GM19372 (cell line): ENCODE measurements at regions not wholly inside any gene's neighbourhood (a gene's known extent, or its start where the extent isn't known, plus 50 kb on each side); places are given as distances from the start of the nearest gene placed in this dataset.
"Not testable (repeated sequence)": the region's sequence is repeated elsewhere in the genome, so short reads cannot be mapped to it uniquely, and the experiment has no call there.

Experiments used
- ATAC-seq: cut with Tn5 transposase; IDR thresholded peaks from one replicate; pipeline ENCODE4 v1.9.1; 2021; ENCODE audit warnings: mild to moderate bottlenecking, low read depth, moderate library complexity; ENCODE audit not compliant: unreplicated experiment

DNA sequence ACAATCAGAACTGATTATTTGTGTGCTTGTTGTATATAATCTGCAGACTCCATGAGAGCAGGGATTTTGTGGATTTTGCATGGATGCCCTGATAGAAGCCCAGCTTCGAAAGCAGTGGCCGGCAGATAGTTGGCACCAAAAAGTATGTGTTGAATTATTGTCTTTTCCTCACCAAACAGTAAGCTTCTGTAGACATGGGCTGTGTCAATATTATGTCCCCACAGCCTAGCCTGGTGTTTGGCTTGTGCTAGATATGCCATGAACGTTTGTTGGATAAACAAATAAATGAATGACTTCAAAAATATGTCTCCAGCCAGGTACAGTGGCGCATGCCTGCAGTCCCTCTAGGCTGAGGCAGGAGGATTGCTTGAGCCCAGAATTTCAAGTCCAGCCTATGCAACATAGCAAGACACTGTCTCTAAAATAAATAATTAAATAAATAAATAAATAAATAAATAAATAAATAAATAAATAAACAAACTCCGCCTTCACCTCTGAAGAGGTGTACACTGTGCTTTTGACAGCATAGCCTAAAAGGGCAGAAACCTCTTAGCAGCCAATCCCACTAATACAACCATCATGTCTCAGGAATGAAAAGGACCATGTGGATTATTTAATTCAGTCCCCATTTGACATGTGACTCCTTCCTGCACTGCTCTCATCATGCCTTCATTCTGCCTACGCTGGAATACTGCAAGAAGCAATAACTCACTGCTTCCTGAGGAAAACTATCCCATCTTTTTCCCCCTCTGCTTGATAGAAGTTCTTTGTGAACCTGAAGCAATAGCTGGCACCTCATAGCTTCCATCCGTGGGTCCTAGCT is 335.2 kb downstream of the FBXW7 start:
- ATAC-seq: no peak

DNA sequence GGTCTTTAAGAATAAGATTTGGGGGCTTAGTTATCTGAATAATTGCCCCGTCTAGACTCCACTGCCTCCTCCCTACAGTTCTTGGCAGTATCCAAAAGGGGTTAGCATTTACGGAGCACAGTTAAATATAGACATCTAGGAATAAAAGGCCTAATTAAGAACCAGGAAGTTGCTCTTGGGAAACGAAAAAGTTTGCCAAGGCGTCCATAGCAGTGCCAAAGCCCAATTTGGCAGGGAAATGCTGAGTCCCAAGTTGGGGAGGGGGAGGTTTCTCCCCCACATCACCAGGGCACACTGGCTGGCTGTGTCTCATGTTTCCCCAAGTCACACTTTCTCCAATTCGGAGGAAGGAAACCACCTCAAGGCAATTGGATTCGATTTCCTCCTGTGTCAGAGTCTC is 338.7 kb downstream of the FBXW7 start:
- ATAC-seq: no peak

DNA sequence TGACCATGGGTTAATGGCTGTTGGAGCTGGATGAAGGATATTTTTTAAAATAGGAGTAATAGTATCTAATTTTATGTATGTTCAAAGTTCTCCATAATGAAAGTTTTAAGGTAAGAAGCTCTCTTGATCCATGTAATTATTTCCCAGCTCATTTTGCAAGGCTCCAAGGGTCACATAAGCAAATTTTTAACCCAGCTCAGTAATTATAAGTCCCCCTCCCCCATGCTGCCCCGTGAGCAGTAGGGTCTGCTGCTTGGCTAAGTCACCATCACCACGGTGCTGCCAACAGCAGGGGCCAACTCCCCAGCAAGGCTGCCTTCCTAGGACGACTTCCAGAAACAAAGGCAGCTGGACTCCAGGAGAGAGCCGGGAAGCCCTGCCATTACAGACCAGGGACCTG is 340.0 kb downstream of the FBXW7 start:
- ATAC-seq: no peak

DNA sequence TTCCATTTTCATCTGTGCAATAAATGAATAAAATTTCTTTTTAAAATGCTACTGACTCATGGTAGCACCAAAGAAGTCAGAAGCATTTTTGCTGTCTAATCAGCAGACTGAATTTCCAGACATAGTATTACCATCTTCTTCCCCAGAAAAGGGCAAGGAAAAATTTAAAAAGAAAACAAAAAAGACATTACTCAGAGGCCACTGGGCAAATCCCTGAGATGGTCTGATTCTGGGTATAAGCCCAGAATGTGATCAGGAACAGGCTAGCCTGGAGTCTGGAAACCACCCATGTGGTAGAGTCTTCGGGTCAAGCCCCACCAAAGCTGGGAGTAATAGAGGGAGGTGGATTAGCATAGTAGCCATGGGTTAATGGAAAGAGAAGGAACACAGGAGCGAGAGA is 342.8 kb downstream of the FBXW7 start:
- no peak for ATAC-seq

DNA sequence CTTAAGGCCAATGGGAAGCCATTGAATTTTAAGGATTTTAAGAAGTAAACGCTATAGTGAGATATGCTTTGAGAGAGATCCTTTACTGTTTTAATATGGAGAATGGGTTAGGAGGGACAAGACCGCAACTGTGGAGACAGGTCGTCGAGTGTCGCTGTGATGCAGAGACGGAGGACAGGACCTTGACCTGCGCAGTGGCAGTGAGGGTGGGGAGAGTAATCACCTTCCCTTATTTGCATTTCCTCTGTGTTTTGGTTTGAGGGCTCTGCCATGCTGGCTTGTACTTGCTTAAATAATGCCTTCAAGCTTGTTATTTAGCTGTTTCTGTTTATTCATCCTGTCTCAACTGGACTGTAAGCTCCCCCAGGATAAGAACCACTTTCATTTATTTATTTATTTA is 345.0 kb downstream of the FBXW7 start:
- ATAC-seq: no peak

DNA sequence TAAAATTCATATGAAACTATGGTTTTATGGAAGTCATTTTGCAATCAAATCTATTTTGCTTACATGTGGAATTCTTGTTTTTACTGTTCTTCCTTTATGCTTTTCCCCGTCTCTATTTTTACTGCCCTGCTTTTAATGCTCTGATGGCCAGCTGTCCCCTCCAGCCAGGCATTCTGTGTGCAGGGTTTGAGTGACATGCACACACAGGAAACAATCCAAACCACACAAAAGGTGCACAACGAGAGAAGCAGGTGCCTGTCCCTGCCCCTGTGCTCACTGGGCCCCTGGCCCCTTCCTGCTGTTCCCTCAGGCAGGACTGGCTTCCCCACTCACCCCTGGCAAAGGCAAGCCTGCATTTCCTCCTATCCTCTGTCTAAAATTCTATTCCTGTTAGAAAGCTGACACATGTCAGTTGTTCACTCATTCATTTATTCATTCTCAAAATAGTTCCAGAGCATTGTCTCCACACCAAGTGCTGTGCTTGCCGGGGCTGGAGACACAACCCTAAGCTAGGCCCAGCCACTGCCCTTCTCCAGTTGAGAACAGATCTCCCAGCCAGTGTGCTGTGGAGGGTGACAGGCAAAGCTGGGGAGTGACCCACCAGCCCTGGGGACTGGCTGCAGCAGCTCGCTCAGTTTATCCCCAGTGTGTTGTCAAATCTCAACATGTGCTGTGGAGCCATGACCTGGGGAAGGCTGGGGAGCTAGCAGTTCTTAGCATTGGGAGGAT is 346.3 kb downstream of the FBXW7 start:
- ATAC-seq: peak; percentile 66

DNA sequence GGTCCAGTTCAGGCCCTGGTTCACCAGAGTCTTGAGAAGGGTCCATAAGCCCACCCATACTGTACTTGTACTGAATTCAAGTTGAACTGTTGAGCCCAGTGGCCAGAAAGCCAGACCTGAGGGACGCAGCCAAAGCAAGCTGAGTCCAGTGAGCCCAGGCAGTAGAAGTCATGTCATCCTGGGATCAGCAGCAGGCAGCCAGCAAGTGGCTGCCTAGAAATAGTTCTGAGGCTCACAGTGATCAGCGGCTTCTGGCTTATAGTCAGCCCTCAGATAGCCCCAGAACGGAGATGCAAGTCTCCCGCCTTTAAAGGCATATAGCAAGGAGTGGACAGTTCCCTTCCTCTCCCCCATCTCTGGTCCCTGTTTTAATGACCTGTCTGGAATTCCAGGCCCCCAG is 347.1 kb downstream of the FBXW7 start:
- no peak for ATAC-seq

DNA sequence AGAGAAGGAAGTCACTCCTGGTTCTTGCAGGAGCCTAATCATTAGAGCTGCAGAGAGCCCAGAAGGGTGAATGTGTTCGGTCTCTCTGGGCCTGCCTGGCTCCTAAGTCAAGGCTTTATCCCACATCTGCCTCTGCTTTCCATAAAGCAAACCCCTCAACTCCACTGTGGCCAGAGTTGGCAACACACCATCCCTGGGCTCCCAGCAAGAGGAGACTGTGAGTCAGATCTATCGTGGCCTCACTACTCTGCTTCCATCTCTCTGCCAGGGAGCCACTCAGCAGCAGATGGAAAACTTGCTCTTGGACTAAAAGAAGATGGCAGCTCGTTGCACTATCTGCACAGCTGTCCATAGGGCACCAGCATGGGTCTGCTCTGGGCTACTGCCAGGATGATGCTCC is 348.2 kb downstream of the FBXW7 start:
- ATAC-seq: no peak

DNA sequence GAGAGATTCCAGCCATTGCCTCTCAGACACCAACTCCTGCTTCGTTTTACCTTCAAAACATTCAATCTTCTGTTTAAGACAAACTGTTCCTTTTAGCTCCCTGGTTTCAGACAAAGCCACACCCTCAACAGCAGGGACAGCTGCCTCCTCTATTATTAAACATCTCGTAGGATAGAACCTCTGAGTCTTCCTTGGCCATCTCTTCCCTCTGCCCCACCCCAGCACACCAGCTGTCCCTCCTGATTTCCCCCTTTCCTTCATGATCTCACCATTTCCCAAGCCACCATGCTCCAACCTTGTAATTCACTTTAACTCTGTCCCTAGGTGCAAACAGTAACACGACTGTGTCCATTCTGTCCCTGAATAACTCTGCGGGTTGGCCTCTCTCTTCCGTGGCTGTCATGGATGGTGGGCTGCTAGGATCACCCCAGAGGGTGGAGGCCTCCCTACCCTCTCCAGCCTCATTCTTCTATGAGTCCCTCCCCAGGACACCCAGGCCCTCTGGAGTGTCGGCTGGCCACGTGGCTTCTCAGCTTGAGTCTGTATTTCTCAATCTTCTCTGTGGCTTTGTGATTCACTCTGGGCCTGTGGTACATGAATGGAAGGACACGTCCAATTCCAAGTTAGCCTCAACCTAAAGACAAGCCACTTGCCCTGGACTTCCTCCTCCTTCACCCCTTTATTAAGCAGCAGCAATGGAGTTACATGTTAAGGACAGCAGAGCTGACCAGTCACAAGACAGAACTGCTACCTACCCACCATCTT is 349.9 kb downstream of the FBXW7 start:
- ATAC-seq: no peak

DNA sequence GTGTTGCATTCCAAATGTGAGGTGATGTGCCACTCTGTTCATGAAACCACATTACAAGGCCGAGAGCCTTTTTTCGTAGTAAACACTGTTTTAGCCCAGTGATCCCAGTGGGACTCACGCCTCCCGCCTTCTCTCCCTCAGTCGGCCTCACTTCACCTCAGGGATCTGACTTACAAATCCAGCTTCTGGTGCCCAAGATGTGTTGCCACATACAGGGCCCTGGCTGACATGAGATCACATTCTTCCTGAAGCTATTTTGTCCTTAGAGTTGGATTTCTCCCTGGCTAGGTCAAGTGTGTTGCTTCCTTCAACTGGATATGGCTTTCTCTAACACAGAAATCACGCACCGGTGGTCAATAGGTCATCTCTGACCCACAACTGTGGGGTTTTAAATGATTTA is 354.7 kb downstream of the FBXW7 start:
- ATAC-seq: no peak

DNA sequence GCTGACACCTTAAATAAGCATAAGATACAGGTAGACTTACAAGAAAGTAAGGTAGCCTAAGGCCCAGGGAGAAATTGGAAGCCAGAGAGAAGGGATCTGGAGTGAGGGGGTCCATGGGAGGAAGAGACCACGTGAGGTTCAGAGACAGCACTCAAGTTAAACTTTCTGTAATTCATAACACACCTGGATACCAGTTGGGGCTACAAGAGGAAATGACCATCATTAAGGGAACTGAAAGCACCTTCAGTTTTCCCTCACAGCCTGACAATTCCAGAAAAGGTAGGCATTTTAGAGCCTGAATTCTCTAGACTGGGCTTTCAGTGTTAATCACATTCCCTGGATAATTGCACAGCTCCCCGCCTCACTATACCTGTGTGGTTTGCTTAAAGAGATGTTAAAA is 355.5 kb downstream of the FBXW7 start:
- no peak for ATAC-seq

DNA sequence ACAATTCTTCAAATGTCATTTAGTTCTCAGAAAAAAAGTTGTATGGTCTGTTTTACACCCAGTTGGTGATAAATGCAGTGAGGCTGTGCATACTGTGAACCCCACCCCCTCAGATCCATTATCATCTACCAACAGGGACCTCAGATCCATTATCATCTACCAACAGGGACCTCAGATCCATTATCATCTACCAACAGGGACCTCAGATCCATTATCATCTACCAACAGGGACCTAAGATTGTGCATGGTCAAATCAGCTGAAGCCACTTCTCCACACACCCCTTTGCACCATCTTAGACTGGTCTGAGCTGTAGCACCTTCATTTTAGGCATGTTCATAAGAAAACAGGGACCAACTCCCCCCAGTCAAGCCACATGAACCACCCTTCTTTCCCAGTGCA is 358.4 kb downstream of the FBXW7 start:
- ATAC-seq: not testable (repeated sequence)

DNA sequence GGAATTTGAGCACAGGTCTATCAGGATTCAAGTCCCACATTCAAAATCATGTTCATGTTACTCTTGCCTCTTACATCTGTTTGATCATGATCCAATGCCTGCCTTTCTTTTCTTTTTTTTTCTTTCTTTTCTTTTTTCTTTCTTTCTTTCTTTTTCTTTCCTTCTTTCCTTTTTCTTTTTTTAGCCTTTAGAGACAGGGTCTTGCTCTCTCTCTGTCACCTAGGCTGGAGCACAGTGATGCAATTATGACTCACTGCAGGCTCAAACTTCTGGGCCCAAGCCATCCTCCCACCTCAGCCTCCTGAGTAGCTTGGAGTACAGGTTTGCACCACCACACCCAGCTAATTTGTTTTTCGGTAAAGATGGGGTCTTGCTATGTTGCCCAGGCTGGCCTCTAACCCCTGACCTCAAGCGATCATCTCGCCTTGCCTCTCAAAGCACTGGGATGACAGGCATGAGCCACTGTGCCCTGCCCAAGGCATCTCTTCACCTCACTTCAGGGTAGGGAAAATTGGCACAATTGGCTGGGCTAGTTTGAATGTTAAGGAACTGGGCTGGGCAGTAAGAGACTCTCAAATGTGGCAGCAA is 359.2 kb downstream of the FBXW7 start:
- ATAC-seq: no peak

DNA sequence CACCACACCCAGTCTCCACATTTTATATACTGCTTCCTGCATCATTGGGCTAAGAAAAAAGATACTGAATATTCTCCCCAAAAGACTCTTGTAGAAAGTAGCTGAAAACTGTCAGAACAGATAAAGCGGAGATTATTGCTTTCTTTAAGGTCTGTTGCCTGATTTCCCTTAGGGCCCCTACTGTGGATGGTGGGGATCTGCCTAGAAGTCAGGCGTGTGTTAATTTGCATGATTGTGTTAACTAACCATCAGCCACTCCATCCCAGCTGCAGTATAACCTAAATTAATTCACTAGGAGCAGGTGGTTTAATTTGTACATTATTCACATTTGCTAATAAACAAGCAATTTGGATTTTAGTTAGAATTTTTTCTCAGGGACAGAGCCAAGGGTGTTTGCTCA is 360.3 kb downstream of the FBXW7 start:
- ATAC-seq: no peak

DNA sequence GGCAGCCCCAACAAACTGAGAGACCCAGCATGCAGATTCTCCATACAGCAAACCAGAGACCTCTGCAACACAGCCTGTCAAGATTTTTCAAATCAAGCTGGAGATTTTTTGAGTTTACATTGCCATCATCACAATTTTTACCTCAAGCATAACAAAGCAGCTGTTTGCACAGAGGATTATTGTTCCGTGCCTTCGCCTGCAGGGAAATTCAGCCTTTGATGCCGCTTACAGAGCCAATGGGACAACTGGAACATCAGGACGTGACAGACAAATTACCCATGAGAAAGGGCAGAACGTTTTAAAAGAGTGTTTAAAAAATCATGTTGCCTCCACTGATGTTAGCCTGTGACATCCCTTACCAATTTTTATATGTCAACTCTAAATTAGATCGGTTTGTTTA is 363.7 kb downstream of the FBXW7 start:
- ATAC-seq: no peak

DNA sequence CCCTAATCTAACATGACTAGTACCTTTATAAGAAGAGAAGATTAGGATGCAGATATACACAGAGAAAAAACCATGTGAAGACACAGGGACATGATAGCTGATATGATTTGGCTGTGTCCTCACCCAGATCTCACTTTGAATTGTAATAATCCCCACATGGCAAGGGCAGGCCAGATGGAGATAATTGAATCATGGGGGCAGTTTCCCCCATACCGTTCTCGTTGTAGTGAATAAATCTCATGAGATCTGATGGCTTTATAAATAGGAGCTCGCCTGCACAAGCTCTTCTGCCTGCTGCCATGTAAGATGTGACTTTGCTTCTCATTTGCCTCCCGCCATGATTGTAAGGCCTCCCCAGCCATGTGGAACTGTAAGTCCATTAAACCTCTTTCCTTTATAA is 364.3 kb downstream of the FBXW7 start:
- no peak for ATAC-seq

DNA sequence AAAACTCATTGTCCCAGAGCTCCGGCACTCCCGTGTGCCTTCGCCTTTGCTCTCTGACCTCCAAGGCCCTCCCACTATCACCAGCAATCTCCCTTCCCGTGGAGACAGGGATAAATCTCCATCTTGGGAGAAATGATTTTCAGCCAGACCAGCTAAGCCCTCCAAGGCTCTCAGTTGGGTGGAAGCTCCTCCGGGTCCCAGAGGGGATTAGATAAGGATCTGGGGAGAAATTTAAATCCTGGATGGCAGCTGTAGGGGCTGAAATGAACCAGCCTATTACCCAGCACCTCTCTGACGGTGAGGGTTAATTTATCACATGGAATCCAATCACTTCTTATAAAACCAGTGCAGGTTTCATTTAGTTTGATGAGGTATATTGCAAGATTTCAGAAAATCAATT is 366.2 kb downstream of the FBXW7 start:
- ATAC-seq: no peak

DNA sequence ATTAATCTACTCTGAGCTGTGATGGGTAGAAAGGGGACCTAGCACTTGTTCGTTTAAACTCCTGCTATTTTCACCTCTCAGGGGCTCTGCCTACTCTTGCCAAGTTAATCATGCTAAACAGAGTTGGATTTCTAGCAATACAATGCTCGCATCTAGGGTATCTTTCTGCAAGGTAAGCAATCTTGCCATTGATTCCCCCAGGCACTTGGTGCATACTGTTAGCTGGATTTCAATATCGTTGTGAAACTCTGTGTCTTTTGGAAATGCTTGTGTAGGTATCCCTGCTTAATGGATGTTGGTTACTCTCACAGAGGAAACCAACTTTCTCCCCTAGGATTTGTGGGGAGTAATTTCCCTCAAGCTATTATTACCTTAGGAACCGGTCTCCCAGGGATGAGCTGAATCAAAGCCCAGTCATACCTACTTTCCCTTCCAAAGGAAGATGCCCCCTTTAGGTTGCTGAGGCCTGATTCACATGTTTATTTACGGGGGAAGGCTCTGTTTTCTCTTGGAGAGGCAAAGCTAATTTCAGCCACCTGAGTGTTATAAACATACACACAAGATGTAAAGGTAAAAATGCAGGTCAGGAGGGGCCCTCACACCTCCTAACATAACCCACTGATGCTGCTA is 366.8 kb downstream of the FBXW7 start:
- no peak for ATAC-seq

DNA sequence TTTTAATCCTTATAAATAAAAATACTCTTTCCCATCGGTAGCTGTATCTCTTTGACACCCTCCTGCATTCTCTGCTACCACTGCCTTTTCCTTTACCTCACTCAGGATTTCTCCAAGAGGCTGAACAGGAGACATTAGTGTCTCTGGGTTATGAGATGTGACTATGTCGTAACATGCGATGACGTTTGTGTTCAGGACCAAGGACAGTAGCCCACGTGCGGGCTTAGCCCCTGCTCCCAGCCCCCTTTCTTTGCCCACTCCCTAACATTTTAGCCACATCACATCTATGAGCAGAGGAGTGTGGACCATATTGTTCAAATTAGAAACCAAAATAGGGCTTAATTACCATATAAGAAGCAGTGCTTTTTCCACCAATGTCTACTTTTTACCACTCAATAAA is 369.3 kb downstream of the FBXW7 start:
- ATAC-seq: no peak

DNA sequence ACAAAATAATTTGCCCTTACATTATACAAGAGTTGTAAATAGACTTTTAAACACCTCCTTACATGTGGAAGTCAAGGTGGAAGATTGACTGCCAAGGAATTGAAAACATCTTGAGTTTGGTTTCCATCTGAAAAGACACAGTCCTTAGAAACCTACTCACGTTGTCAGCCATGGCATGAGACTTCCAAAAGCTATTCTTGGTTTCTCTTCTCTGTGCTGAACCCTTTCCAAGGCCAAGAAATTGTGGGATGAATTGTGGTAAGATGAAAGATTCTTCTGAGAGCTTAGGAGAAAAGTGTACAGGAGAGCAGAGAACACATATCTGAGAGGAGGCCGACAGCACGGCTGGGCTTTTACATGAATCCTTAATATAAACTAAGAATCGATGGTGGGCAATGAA is 370.0 kb downstream of the FBXW7 start:
- no peak for ATAC-seq

DNA sequence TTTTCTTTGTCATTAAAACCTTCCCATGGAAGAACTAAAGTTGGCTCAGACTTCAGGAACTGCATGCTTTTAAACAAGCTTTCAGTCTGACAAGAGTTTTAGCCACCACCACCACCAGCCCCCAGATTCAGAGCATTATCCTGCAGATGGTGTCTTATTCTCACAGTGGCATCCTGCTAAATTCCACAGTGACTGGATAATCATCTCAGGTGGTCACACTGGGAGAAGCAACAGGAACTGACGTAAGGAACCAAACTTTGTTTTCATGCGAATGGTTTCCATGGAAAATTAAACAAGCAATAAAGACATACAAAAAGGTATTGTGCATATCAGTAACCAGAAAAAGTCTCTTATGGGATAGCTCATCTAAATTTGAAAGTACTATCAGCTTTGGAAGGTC is 370.7 kb downstream of the FBXW7 start:
- no peak for ATAC-seq
